B cell (primary cell): ENCODE measurements at regions not wholly inside any gene's neighbourhood (a gene's known extent, or its start where the extent isn't known, plus 50 kb on each side); places are given as distances from the start of the nearest gene placed in this dataset.

ENCODE experiments used
- ATAC-seq: fragments of 200-7000 bp; cut with Tn5 transposase; one replicate; pipeline ENCODE4 v1.10.0; 2021; ENCODE audit warnings: low read depth, mild to moderate bottlenecking, moderate number of reproducible peaks, moderate library complexity
- CTCF ChIA-PET: fragments of 350-600 bp; sonication (Branson Sonifier 250); formaldehyde crosslinking; loops from one replicate; lab custom pipeline; 2021; ENCODE audit warnings: antibody characterized with exemption, inconsistent platforms; lab: Charles Lee
- POLR2A ChIA-PET: fragments of 350-600 bp; sonication (Branson Sonifier 250); formaldehyde crosslinking; loops from one replicate; lab custom pipeline; 2021; ENCODE audit warnings: antibody characterized with exemption; lab: Charles Lee
- DNase-seq: peaks from one replicate; pipeline ENCODE4 v3.0.0; 2013
- H2AFZ ChIP-seq: 2 replicates; pipeline ENCODE4 v1.6.1; 2012; ENCODE audit warnings: mild to moderate bottlenecking, low read depth, low read length; ENCODE audit not compliant: insufficient read depth, poor library complexity, severe bottlenecking
- H3K27ac ChIP-seq, 2 donors: 1 replicate in 1 of 2; 2 replicates in 1 of 2; pipeline ENCODE4 v1.5.1; 2012 to 2013; ENCODE audit warnings: low read length in 2 of 2, mild to moderate bottlenecking in 2 of 2, moderate library complexity in 1 of 2
- H3K27me3 ChIP-seq, 4 experiments: fragments of 200-600 bp in 1 of 4; sonication (generic) in 1 of 4; replicated peaks in 1 of 4; 1 replicate in 2 of 4; 2 replicates in 2 of 4; pipeline versions ENCODE4 v1.6.1 to v1.7.0; 2013 to 2016; ENCODE audit warnings: low read length in 3 of 4, mild to moderate bottlenecking in 2 of 4, mixed read lengths in 1 of 4, moderate library complexity in 1 of 4; ENCODE audit not compliant: insufficient read depth in 4 of 4, control insufficient read depth in 3 of 4; ENCODE audit errors: control extremely low read depth in 1 of 4
- H3K36me3 ChIP-seq, 2 experiments: replicated peaks in 1 of 2; 1 replicate in 1 of 2; 2 replicates in 1 of 2; pipeline versions ENCODE4 v1.6.1 to v1.7.1; 2013; ENCODE audit warnings: low read length in 1 of 2; ENCODE audit not compliant: insufficient read depth in 2 of 2, control insufficient read depth in 1 of 2; ENCODE audit errors: control extremely low read depth in 1 of 2, extremely low read depth in 1 of 2
- H3K4me1 ChIP-seq, 2 donors: fragments of 200-600 bp in 1 of 2; sonication (generic) in 1 of 2; 1 replicate in 1 of 2; 2 replicates in 1 of 2; pipeline versions ENCODE4 v1.5.1 to v1.6.1; 2013 to 2017; ENCODE audit warnings: low read length in 2 of 2; ENCODE audit not compliant: control insufficient read depth in 2 of 2, insufficient read depth in 2 of 2
- H3K4me2 ChIP-seq: replicated peaks from 2 replicates; pipeline ENCODE3; 2012; ENCODE audit warnings: mild to moderate bottlenecking, low read depth, low read length; ENCODE audit not compliant: poor library complexity, severe bottlenecking
- H3K4me3 ChIP-seq, 5 experiments: fragments of 200-600 bp in 1 of 5; sonication (generic) in 1 of 5; 1 replicate in 3 of 5; 2 replicates in 2 of 5; pipeline versions ENCODE4 v1.5.1 to v1.7.0; 2011 to 2016; ENCODE audit warnings: low read length in 4 of 5, mild to moderate bottlenecking in 4 of 5, low read depth in 2 of 5, control low read depth in 1 of 5, moderate library complexity in 1 of 5; ENCODE audit not compliant: insufficient read depth in 1 of 5; ENCODE audit errors: control extremely low read depth in 1 of 5, extremely low read depth in 1 of 5
- H3K79me2 ChIP-seq: fragments of 200-600 bp; sonication (generic); one replicate; pipeline ENCODE4 v1.6.0; 2016; ENCODE audit warnings: low read length; ENCODE audit not compliant: control insufficient read depth, insufficient read depth
- H3K9ac ChIP-seq: fragments of 200-600 bp; sonication (generic); 2 replicates; pipeline ENCODE4 v1.6.1; 2017; ENCODE audit warnings: mild to moderate bottlenecking, low read length, moderate library complexity
- H3K9me3 ChIP-seq, 3 donors: one replicate each; pipeline versions ENCODE4 v1.6.1 to v1.7.1; 2013; ENCODE audit warnings: low read length in 2 of 3; ENCODE audit not compliant: control insufficient read depth in 2 of 3, insufficient read depth in 1 of 3; ENCODE audit errors: control extremely low read depth in 1 of 3
- H4K20me1 ChIP-seq: 2 replicates; pipeline ENCODE4 v1.6.0; 2012; ENCODE audit warnings: mild to moderate bottlenecking, low read length; ENCODE audit not compliant: insufficient read depth, control insufficient read depth, poor library complexity, severe bottlenecking
- H3K27ac Mint-ChIP-seq: one replicate; pipeline ENCODE4 v1.8.0; 2021; ENCODE audit warnings: mixed read lengths
- H3K27me3 Mint-ChIP-seq: one replicate; pipeline ENCODE4 v1.8.0; 2021; ENCODE audit warnings: mixed read lengths
- H3K4me1 Mint-ChIP-seq: one replicate; pipeline ENCODE4 v1.8.0; 2021; ENCODE audit warnings: mixed read lengths
- H3K4me3 Mint-ChIP-seq: one replicate; pipeline ENCODE4 v1.8.0; 2021; ENCODE audit warnings: mixed read lengths
- H3K9me3 Mint-ChIP-seq: one replicate; pipeline ENCODE4 v1.8.0; 2022; ENCODE audit warnings: mixed read lengths; ENCODE audit not compliant: insufficient read depth
- EZH2 ChIP-seq: IDR thresholded peaks from 2 replicates; pipeline ENCODE4 v1.6.1; 2012; ENCODE audit warnings: borderline replicate concordance, low read depth, mild to moderate bottlenecking, moderate library complexity, low read length; ENCODE audit not compliant: insufficient read depth, poor library complexity, severe bottlenecking
- WGBS: methylation state at CpG from one replicate; pipeline ENCODE4 v1.1.5; 2013; ENCODE audit warnings: missing lambda C conversion rate; ENCODE audit not compliant: insufficient coverage; 5-methylcytosine and 5-hydroxymethylcytosine counted together
- intact Hi-C: fragments of 100-400 bp; cut with micrococcal nuclease; formaldehyde crosslinking; loops from one replicate; pipeline ENCODE4 v1.10.0; 2022
- TF ChIP-seq, protein P1 (sequence below): fragments of 200-600 bp; IDR thresholded peaks from one replicate; pipeline ENCODE4 v1.8.0; 2022; ENCODE audit warnings: antibody characterized with exemption, mild to moderate bottlenecking

DNA sequence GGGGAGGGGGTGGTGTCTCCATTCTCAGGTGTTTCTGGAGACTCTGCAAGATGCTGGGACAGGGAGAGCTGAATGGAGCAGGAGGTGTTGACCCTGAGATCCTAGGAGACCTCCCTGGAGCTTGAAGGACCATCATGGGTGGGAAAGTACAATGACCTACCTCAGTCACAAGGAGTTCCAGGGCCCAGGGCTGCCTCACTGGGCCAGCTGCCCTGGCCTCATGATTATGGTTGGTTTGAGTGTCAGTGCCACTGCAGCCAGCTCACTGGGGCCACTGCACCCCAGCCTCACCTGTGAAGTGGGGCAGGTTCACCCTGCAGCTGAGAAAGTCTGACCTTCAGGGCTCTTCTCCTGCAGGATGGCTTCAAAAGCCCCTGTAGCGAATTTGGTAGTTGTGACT, 372.5 kb downstream of the IRX2 start:
- no peaks in the 10 kb centered on the region for H3K27me3 Mint-ChIP-seq
- ChIA-PET CTCF (no interaction called here), POLR2A (no interaction called here)
- no CpG with 5 or more reads among the region's 1 CpG for WGBS
- intact Hi-C loops, result no loop called here
- H3K27ac Mint-ChIP-seq, result no peak overlapping the region
- DNase-seq, result no peak
- peaks cover 7% of the 10 kb centered on the region for H3K9me3 Mint-ChIP-seq
- no peak overlapping the region for H3K4me2 ChIP-seq
- H3K4me3 ChIP-seq, result no peak overlapping the region
- no peaks in the 10 kb centered on the region for H3K36me3 ChIP-seq
- no peak overlapping the region for H3K27ac ChIP-seq
- no peaks in the 10 kb centered on the region for H3K27me3 ChIP-seq
- no peak overlapping the region for H2AFZ ChIP-seq
- H3K4me3 Mint-ChIP-seq, result no peak overlapping the region
- H3K4me1 ChIP-seq, result no peaks in the 10 kb centered on the region
- TF ChIP-seq, protein P1, sequence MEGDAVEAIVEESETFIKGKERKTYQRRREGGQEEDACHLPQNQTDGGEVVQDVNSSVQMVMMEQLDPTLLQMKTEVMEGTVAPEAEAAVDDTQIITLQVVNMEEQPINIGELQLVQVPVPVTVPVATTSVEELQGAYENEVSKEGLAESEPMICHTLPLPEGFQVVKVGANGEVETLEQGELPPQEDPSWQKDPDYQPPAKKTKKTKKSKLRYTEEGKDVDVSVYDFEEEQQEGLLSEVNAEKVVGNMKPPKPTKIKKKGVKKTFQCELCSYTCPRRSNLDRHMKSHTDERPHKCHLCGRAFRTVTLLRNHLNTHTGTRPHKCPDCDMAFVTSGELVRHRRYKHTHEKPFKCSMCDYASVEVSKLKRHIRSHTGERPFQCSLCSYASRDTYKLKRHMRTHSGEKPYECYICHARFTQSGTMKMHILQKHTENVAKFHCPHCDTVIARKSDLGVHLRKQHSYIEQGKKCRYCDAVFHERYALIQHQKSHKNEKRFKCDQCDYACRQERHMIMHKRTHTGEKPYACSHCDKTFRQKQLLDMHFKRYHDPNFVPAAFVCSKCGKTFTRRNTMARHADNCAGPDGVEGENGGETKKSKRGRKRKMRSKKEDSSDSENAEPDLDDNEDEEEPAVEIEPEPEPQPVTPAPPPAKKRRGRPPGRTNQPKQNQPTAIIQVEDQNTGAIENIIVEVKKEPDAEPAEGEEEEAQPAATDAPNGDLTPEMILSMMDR, result no peak
- TF ChIP-seq EZH2, result no peak
- H3K4me1 Mint-ChIP-seq, result no peaks in the 10 kb centered on the region
- H3K79me2 ChIP-seq, result no peaks in the 10 kb centered on the region
- H3K9ac ChIP-seq, result no peak overlapping the region
- no peak for ATAC-seq
- no peaks in the 10 kb centered on the region for H4K20me1 ChIP-seq
- H3K9me3 ChIP-seq, result peaks cover 0 to 35% (median 0%) of the 10 kb centered on the region in 3 donors

DNA sequence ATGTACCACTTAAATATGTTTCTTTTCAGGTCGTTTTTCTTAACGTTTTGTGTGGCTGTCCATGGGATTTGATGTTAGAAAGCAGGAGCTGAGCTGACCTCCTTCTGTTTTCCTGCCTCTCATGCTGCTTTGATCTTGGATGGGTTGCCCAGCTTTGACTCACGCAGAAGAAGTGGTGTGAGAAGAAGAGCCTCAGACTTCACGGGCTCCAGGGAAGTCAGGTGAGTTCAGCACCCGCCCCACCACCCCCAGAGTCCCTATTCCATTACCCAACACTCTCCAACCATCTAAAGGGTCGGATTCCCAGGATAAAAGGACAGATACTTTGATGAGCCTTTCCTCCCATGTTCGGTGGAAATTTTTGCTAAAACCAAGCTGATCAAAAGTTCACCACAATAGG, 373.4 kb downstream of the IRX2 start:
- DNase-seq (no peak), ATAC-seq (no peak)
- Mint-ChIP-seq H3K4me1 (no peaks in the 10 kb centered on the region), H3K27me3 (no peaks in the 10 kb centered on the region), H3K9me3 (peaks cover 7% of the 10 kb centered on the region), H3K4me3 (no peak overlapping the region), H3K27ac (no peak overlapping the region)
- TF ChIP-seq, protein P1, result no peak
- TF ChIP-seq EZH2, result no peak
- Histone ChIP-seq H2AFZ (no peak overlapping the region), H3K4me1 (no peaks in the 10 kb centered on the region), H3K4me3 (no peak overlapping the region), H3K79me2 (no peaks in the 10 kb centered on the region), H3K9me3 (peaks cover 0 to 32% (median 0%) of the 10 kb centered on the region in 3 donors), H3K4me2 (no peak overlapping the region), H3K9ac (no peak overlapping the region), H3K27me3 (no peaks in the 10 kb centered on the region), H4K20me1 (no peaks in the 10 kb centered on the region), H3K36me3 (no peaks in the 10 kb centered on the region), H3K27ac (no peak overlapping the region)
- ChIA-PET CTCF (no interaction called here), POLR2A (no interaction called here)
- WGBS, result 57% methylated on average over 6 of the region's 7 CpGs
- intact Hi-C loops, result no loop called here
